PC-9 (cell line): ENCODE measurements at regions not wholly inside any gene's neighbourhood (a gene's known extent, or its start where the extent isn't known, plus 50 kb on each side); places are given as distances from the start of the nearest gene placed in this dataset.

Experiments used
- BruUV-seq: library from RNA; stranded (reverse); fragments of 400-500 nt; replicated peaks from 2 replicates; lab custom pipeline; 2021; lab: Mats Ljungman, UMichigan
- CTCF ChIA-PET: fragments of 300-600 bp; sonication (Branson Sonifier 250); formaldehyde crosslinking; loops from one replicate; lab custom pipeline; 2022; ENCODE audit warnings: antibody characterized with exemption; lab: Charles Lee
- POLR2A ChIA-PET: fragments of 300-600 bp; sonication (Branson Sonifier 250); formaldehyde crosslinking; loops from one replicate; lab custom pipeline; 2022; ENCODE audit warnings: antibody characterized with exemption; ENCODE audit not compliant: unreplicated experiment; lab: Charles Lee
- DNase-seq, 2 experiments: peaks; one replicate each; pipeline versions ENCODE4 v3.0.0 to v3.0.0-alpha.2; 2015 to 2022; ENCODE audit warnings: mixed read lengths in 1 of 2
- H2AFZ ChIP-seq: fragments of 200-600 bp; sonication (generic); 2 replicates; pipeline ENCODE4 v1.8.1; 2017; ENCODE audit warnings: antibody characterized with exemption
- H3F3A ChIP-seq: fragments of 200-600 bp; sonication (generic); 2 replicates; pipeline ENCODE4 v1.8.1; 2017; ENCODE audit warnings: antibody characterized with exemption, mild to moderate bottlenecking, low read depth; ENCODE audit not compliant: insufficient read depth
- H3K27ac ChIP-seq: fragments of 200-600 bp; sonication (generic); 2 replicates; pipeline ENCODE4 v1.6.1; 2016; ENCODE audit warnings: mixed run types
- H3K27me3 ChIP-seq: fragments of 200-600 bp; sonication (generic); 2 replicates; pipeline ENCODE4 v1.6.1; 2016; ENCODE audit warnings: low read depth, mixed run types; ENCODE audit not compliant: insufficient read depth
- H3K36me3 ChIP-seq: fragments of 200-600 bp; sonication (generic); 2 replicates; pipeline ENCODE4 v1.6.1; 2016; ENCODE audit warnings: low read depth, mixed run types
- H3K4me1 ChIP-seq: fragments of 200-600 bp; sonication (generic); replicated peaks from 2 replicates; pipeline ENCODE4 v1.6.1; 2016; ENCODE audit warnings: mixed run types; ENCODE audit not compliant: insufficient read depth
- H3K4me2 ChIP-seq: fragments of 200-600 bp; sonication (generic); 2 replicates; pipeline ENCODE4 v1.6.1; 2017; ENCODE audit warnings: mixed run types
- H3K4me3 ChIP-seq: fragments of 200-600 bp; sonication (generic); 2 replicates; pipeline ENCODE4 v1.6.1; 2016; ENCODE audit warnings: mixed run types
- H3K79me2 ChIP-seq: fragments of 200-600 bp; sonication (generic); 2 replicates; pipeline ENCODE4 v1.6.1; 2017; ENCODE audit warnings: low read depth, mixed run types
- H3K9me2 ChIP-seq: fragments of 200-600 bp; sonication (generic); 2 replicates; pipeline ENCODE4 v1.8.1; 2017; ENCODE audit warnings: mild to moderate bottlenecking; ENCODE audit not compliant: insufficient read depth
- H3K9me3 ChIP-seq: fragments of 200-600 bp; sonication (generic); 2 replicates; pipeline ENCODE4 v1.8.1; 2016; ENCODE audit warnings: low read depth; ENCODE audit not compliant: insufficient read depth
- H4K20me1 ChIP-seq: fragments of 200-600 bp; sonication (generic); 2 replicates; pipeline ENCODE4 v1.8.1; 2017; ENCODE audit not compliant: insufficient read depth
- CTCF ChIP-seq: fragments of 200-600 bp; sonication (generic); conservative IDR thresholded peaks from 2 replicates; pipeline ENCODE4 v1.6.1; 2017; ENCODE audit warnings: mixed run types, antibody characterized with exemption, mild to moderate bottlenecking, moderate library complexity
- EZH2 ChIP-seq: fragments of 200-600 bp; sonication (generic); IDR thresholded peaks from 2 replicates; pipeline ENCODE4 v1.8.0; 2017; ENCODE audit warnings: antibody characterized with exemption, low read depth
- intact Hi-C: fragments of 100-400 bp; cut with micrococcal nuclease; formaldehyde crosslinking; loops from one replicate; pipeline ENCODE4 v1.10.0; 2022; ENCODE audit not compliant: unreplicated experiment

GRCh38 chr2:138956116-138956515, 175.9 kb upstream of the NXPH2 start:
- DNase-seq, result no peak
- Histone ChIP-seq H4K20me1 (no peaks in the 10 kb centered on the region), H3K27ac (no peak overlapping the region), H3K4me2 (no peak overlapping the region), H3K36me3 (no peaks in the 10 kb centered on the region), H3K9me3 (peaks cover 8% of the 10 kb centered on the region), H3K4me1 (no peaks in the 10 kb centered on the region), H3F3A (no peaks in the 10 kb centered on the region), H2AFZ (no peak overlapping the region), H3K79me2 (no peaks in the 10 kb centered on the region), H3K9me2 (no peaks in the 10 kb centered on the region), H3K4me3 (no peak overlapping the region), H3K27me3 (no peaks in the 10 kb centered on the region)
- no TSS peak for BruUV-seq
- ChIA-PET POLR2A (no interaction called here), CTCF (no interaction called here)
- TF ChIP-seq EZH2, result no peak
- no peak for TF ChIP-seq CTCF
- intact Hi-C loops, result no loop called here

GRCh38 chr2:138950486-138950885, 170.3 kb upstream of the NXPH2 start:
- ChIA-PET CTCF (no interaction called here), POLR2A (no interaction called here)
- Histone ChIP-seq H3F3A (peaks cover 11% of the 10 kb centered on the region), H3K4me3 (no peak overlapping the region), H3K4me1 (peaks cover 26% of the 10 kb centered on the region), H3K27ac (peak overlapping the region; percentile 80), H2AFZ (no peak overlapping the region), H3K36me3 (no peaks in the 10 kb centered on the region), H3K4me2 (no peak overlapping the region), H3K9me3 (peaks cover 12% of the 10 kb centered on the region), H3K9me2 (no peaks in the 10 kb centered on the region), H3K27me3 (no peaks in the 10 kb centered on the region), H3K79me2 (no peaks in the 10 kb centered on the region), H4K20me1 (no peaks in the 10 kb centered on the region)
- TF ChIP-seq CTCF (no peak), EZH2 (no peak)
- intact Hi-C loops, result no loop called here
- no peak for DNase-seq
- BruUV-seq, result no TSS peak

DNA sequence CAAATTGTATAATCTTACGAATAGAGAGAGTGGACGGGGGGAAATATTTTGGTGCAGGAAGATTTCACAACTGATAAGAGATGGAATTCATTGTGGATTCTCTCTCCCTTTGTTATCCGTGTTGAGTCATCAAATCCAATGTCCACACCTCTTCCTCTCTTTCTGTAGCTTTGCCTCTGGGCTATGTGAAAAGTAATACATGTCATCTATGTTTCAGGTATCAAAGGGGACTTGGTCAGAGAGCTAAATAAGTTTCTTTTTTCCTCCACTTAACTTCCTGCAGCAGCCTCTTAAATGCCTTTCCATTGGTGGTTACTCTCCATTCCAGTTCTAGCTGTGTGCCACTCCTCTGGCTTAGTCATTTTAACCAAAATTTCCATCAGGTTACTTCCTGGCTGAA, 169.3 kb upstream of the NXPH2 start:
- Histone ChIP-seq H4K20me1 (no peaks in the 10 kb centered on the region), H3K36me3 (no peaks in the 10 kb centered on the region), H3K27ac (peak overlapping the region; percentile 80), H3K4me1 (peaks cover 26% of the 10 kb centered on the region), H3K9me3 (peaks cover 12% of the 10 kb centered on the region), H3K4me2 (no peak overlapping the region), H2AFZ (no peak overlapping the region), H3K79me2 (no peaks in the 10 kb centered on the region), H3F3A (peaks cover 11% of the 10 kb centered on the region), H3K27me3 (no peaks in the 10 kb centered on the region), H3K4me3 (no peak overlapping the region), H3K9me2 (no peaks in the 10 kb centered on the region)
- peak; percentile 26 to 56 for DNase-seq
- POLR2A ChIA-PET, result no interaction called here
- TF ChIP-seq EZH2, result no peak
- no peak for TF ChIP-seq CTCF
- no TSS peak for BruUV-seq
- intact Hi-C loops, result loop anchor here (2.0 kb wide), 1 partner anchor 877 kb away; no protein-coding TSS in a partner anchor
- CTCF ChIA-PET, result no interaction called here
